ENCODE measurements at regions not wholly inside any gene's neighbourhood (a gene's known extent, or its start where the extent isn't known, plus 50 kb on each side); places are given as distances from the start of the nearest gene placed in this dataset.

- TF ChIP-seq RAD21 (IDR thresholded peaks at IDR 0.05; ENCODE audit: low read length) (no peak), POLR2A (IDR thresholded peaks at IDR 0.05; ENCODE audit: low read depth, low read length) (no peak), CTCF (conservative IDR thresholded peaks at IDR 0.05; ENCODE audit: low read depth, low read length) (no peak), ELK1 (IDR thresholded peaks at IDR 0.05; ENCODE audit: borderline replicate concordance, low read depth, low read length) (no peak), SMC3 (IDR thresholded peaks at IDR 0.05; ENCODE audit: low read depth, low read length) (no peak), NFE2L2 (IDR thresholded peaks at IDR 0.05; ENCODE audit: low read depth, low read length) (no peak), BHLHE40 (IDR thresholded peaks at IDR 0.05; ENCODE audit: low read depth, low read length) (no peak), CEBPB (IDR thresholded peaks at IDR 0.05; ENCODE audit: low read depth, low read length) (no peak), RCOR1 (IDR thresholded peaks at IDR 0.05; ENCODE audit: insufficient replicate concordance, low read length) (no peak)
Observed at GRCh38 chr20:52820641-52821292, 151.4 kb upstream of the TSHZ2 start.

Measured in IMR-90 (cell line).